Lung (tissue), 11 donors: ENCODE measurements at regions not wholly inside any gene's neighbourhood (a gene's known extent, or its start where the extent isn't known, plus 50 kb on each side); places are given as distances from the start of the nearest gene placed in this dataset.

Experiments
- ATAC-seq: fragments of 200-7000 bp; cut with Tn5 transposase; one replicate; pipeline ENCODE4 v1.9.1; 2020; ENCODE audit warnings: moderate number of reproducible peaks; ENCODE audit not compliant: insufficient read depth, low FRiP score
- DNase-seq, 3 donors: peaks; one replicate each; pipeline ENCODE4 v3.0.0-alpha.2; 2013 to 2017
- H3K27ac ChIP-seq, 2 donors: one replicate each; pipeline ENCODE4 v1.5.1; 2013; ENCODE audit warnings: mild to moderate bottlenecking in 2 of 2, moderate library complexity in 2 of 2, control low read depth in 1 of 2, inconsistent platforms in 1 of 2, low read depth in 1 of 2, low read length in 1 of 2
- H3K27me3 ChIP-seq, 3 donors: one replicate each; pipeline ENCODE4 v1.5.1; 2013; ENCODE audit warnings: low read length in 2 of 3; ENCODE audit not compliant: control insufficient read depth in 3 of 3, insufficient read depth in 3 of 3
- H3K36me3 ChIP-seq, 4 donors: one replicate each; pipeline ENCODE4 v1.5.1; 2013; ENCODE audit warnings: low read length in 4 of 4, mild to moderate bottlenecking in 1 of 4, moderate library complexity in 1 of 4; ENCODE audit not compliant: control insufficient read depth in 4 of 4, insufficient read depth in 4 of 4
- H3K4me1 ChIP-seq, 5 donors: one replicate each; pipeline ENCODE4 v1.5.1; 2013; ENCODE audit warnings: low read length in 5 of 5, mild to moderate bottlenecking in 2 of 5, moderate library complexity in 1 of 5; ENCODE audit not compliant: control insufficient read depth in 5 of 5, insufficient read depth in 5 of 5
- H3K4me3 ChIP-seq: one replicate; pipeline ENCODE4 v1.5.1; 2013; ENCODE audit warnings: mild to moderate bottlenecking, control low read depth, moderate library complexity
- H3K9ac ChIP-seq, 2 donors: one replicate each; pipeline ENCODE4 v1.5.1; 2013; ENCODE audit warnings: low read length in 2 of 2, control low read depth in 1 of 2; ENCODE audit not compliant: insufficient read depth in 1 of 2
- H3K9me3 ChIP-seq, 4 donors: one replicate each; pipeline ENCODE4 v1.5.1; 2013; ENCODE audit warnings: low read length in 3 of 4, mild to moderate bottlenecking in 1 of 4, moderate library complexity in 1 of 4; ENCODE audit not compliant: control insufficient read depth in 4 of 4, insufficient read depth in 3 of 4
- CTCF ChIP-seq: IDR thresholded peaks from 2 replicates; pipeline ENCODE4 v1.5.1; 2012; ENCODE audit warnings: mild to moderate bottlenecking; ENCODE audit errors: control extremely low read depth, extremely low read depth
- WGBS, 2 donors: extraction: QIAGEN DNeasy Blood & Tissue Kit; methylation state at CpG; one replicate each; pipeline ENCODE4 v1.1.7; 2013; 5-methylcytosine and 5-hydroxymethylcytosine counted together
- donor health status: control.
- donor health status: control.
- donor health status: Bipolar disorder and iron deficiency.
- donor health status: healthy.
- donor health status: DM: yes; HTN: yes; CAD: no.

DNA sequence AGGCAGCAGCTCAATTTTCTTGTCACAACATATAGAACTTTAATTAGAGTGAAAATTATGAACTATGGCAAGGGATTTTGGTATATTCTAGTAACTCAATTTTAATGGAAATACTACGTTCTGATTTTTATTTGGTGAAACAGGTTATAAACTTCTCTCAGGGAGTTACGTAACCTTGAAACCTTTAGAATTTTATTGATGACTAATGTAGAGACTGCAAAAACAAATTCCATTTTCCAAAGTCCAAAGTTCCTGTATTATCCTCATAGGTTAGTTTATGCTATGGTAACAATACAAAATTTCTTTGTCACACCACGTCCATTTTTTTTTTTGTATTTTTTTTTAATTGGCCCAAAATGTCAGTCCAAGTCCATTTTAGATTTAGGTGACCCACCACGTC lies 185.7 kb downstream of the KLF5 start:
- H3K27ac ChIP-seq: no peak overlapping the region
- DNase-seq (no peak), ATAC-seq (no peak)
- H3K9ac ChIP-seq: no peak overlapping the region
- WGBS, 2 donors: 88 to 95% methylated on average over 4 of the region's 4 CpGs
- no peak for TF ChIP-seq CTCF
- H3K4me1 ChIP-seq: peaks cover 0 to 8% (median 3%) of the 10 kb centered on the region in 5 donors
- no peaks in the 10 kb centered on the region for H3K9me3 ChIP-seq
- no peak overlapping the region for H3K4me3 ChIP-seq
- H3K27me3 ChIP-seq: peaks cover 0 to 2% (median 0%) of the 10 kb centered on the region in 3 donors
- H3K36me3 ChIP-seq: no peaks in the 10 kb centered on the region

GRCh38 chr13:73242515-73243015 lies 183.8 kb downstream of the KLF5 start:
- no peak for TF ChIP-seq CTCF
- no peaks in the 10 kb centered on the region for H3K9me3 ChIP-seq
- no peaks in the 10 kb centered on the region for H3K36me3 ChIP-seq
- no peak overlapping the region for H3K27ac ChIP-seq
- DNase-seq (no peak), ATAC-seq (no peak)
- H3K9ac ChIP-seq: no peak overlapping the region
- H3K27me3 ChIP-seq: peaks cover 0 to 2% (median 0%) of the 10 kb centered on the region in 3 donors
- H3K4me3 ChIP-seq: no peak overlapping the region
- WGBS, 2 donors: 87 to 91% methylated on average over 2 of the region's 2 CpGs
- H3K4me1 ChIP-seq: no peaks in the 10 kb centered on the region

DNA sequence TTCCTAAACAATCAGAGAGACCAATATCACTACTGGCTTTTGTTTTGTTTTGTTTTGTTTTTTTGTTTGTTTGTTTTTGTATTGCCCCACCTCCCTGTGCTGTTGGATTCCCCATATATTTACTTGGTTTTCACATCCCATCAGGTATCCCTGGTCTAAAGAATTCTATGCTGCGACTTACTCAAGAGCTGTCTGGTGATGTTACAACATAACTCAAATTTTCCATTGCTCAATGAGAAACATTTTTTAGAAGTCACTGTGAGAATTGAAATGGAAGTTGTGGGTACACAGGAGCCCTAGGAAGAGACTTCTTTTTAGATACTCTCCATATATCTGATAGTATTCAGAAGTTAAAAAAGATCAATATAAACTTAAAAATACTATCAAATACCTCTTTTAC lies 181.4 kb downstream of the KLF5 start:
- 45 to 69% methylated on average over 1 of the region's 1 CpG for WGBS, 2 donors

More for the DNA sequence above, 181.4 kb downstream of the KLF5 start:
- H3K4me1 ChIP-seq: no peaks in the 10 kb centered on the region
- DNase-seq: no peak
- H3K9ac ChIP-seq: no peak overlapping the region
- no peak for TF ChIP-seq CTCF
- H3K4me3 ChIP-seq: no peak overlapping the region
- H3K27ac ChIP-seq: no peak overlapping the region
- no peak for ATAC-seq
- no peaks in the 10 kb centered on the region for H3K27me3 ChIP-seq
- no peaks in the 10 kb centered on the region for H3K36me3 ChIP-seq
- H3K9me3 ChIP-seq: no peaks in the 10 kb centered on the region
